CD1c-positive myeloid dendritic cell (primary cell): ENCODE measurements at regions not wholly inside any gene's neighbourhood (a gene's known extent, or its start where the extent isn't known, plus 50 kb on each side); places are given as distances from the start of the nearest gene placed in this dataset.

ENCODE experiments used
- DNase-seq: peaks from one replicate; pipeline ENCODE4 v3.0.0-alpha.2; 2016; ENCODE audit errors: extremely low spot score

- DNase-seq: no peak
Measured at GRCh38 chr1:83725735-83726360, 273.1 kb downstream of the TTLL7 start.

GRCh38 chr1:83718338-83718737, 280.6 kb downstream of the TTLL7 start:
- no peak for DNase-seq

- no peak for DNase-seq
Measured at GRCh38 chr1:83717785-83718184, 281.1 kb downstream of the TTLL7 start.

- DNase-seq: no peak
Measured at GRCh38 chr1:83716641-83717040, 282.3 kb downstream of the TTLL7 start.

GRCh38 chr1:83715550-83715949, 283.4 kb downstream of the TTLL7 start:
- no peak for DNase-seq

GRCh38 chr1:83709662-83710061, 289.3 kb downstream of the TTLL7 start:
- no peak for DNase-seq

GRCh38 chr1:83706354-83706938, 292.5 kb downstream of the TTLL7 start:
- DNase-seq: no peak

GRCh38 chr1:83705091-83705490, 293.8 kb downstream of the TTLL7 start:
- DNase-seq: no peak

GRCh38 chr1:83704350-83704749, 294.6 kb downstream of the TTLL7 start:
- DNase-seq: no peak

GRCh38 chr1:83702356-83702755, 296.6 kb downstream of the TTLL7 start:
- no peak for DNase-seq

GRCh38 chr1:83701355-83701754, 297.6 kb downstream of the TTLL7 start:
- no peak for DNase-seq

GRCh38 chr1:83698644-83699043, 300.3 kb downstream of the TTLL7 start:
- DNase-seq: no peak

GRCh38 chr1:83697961-83698360, 301.0 kb downstream of the TTLL7 start:
- no peak for DNase-seq

- DNase-seq: no peak
Measured at GRCh38 chr1:83697220-83697619, 301.7 kb downstream of the TTLL7 start.

- no peak for DNase-seq
Measured at GRCh38 chr1:83694449-83694848, 304.5 kb downstream of the TTLL7 start.

- DNase-seq: no peak
Measured at GRCh38 chr1:83693427-83694126, 305.4 kb downstream of the TTLL7 start.

- DNase-seq: no peak
Measured at GRCh38 chr1:83692524-83693381, 306.2 kb downstream of the TTLL7 start.

- no peak for DNase-seq
Measured at GRCh38 chr1:83691953-83692500, 306.9 kb downstream of the TTLL7 start.

- DNase-seq: no peak
Measured at GRCh38 chr1:83689921-83690868, 308.7 kb downstream of the TTLL7 start.

GRCh38 chr1:83682132-83682531, 316.8 kb downstream of the TTLL7 start:
- no peak for DNase-seq

- DNase-seq: no peak
Measured at GRCh38 chr1:83676106-83676505, 322.8 kb downstream of the TTLL7 start.
